ENCODE measurements at regions not wholly inside any gene's neighbourhood (a gene's known extent, or its start where the extent isn't known, plus 50 kb on each side); places are given as distances from the start of the nearest gene placed in this dataset.

DNA sequence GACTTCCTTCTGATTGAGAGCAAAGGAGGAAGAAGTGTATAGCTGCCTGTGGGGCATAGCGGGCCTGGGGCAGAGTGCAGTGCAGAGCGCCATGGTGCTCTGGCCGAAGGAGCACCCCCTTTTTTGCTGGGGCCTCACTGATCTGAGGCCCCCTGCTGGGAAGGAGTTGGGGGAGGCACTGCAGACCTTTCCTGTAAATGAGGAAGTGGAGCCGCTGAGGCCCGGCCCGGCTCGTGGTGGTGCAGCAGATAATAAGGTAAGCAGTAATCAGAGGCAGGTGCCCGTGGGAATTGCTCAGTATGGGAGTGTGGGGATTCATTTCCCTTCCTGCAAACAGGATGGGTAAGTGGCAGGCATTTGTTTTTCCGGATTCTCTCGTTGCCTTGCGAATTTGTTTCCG lies 373.7 kb upstream of the MKI67 start:
- DNase-seq = no peak

DNA sequence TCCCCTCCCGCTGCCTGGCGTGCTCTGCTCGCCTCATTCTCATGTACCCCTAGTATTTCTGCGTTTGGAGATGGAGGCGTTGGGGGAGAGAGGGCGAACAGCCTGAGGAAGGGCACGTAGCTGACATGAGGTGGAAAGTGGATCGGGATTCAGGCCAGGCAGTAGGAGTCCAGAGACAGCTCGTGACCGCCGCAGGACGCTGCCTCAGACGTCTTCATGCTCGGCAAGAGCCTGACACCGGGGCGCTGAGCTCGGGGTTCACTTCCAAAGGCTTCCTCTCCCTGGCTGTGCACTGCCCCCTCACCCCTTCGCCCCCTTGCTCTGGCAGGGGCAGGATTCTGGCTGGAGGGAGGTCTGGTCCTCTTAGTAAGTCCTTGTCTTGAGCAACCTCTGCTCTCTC lies 374.4 kb upstream of the MKI67 start:
- DNase-seq = no peak

DNA sequence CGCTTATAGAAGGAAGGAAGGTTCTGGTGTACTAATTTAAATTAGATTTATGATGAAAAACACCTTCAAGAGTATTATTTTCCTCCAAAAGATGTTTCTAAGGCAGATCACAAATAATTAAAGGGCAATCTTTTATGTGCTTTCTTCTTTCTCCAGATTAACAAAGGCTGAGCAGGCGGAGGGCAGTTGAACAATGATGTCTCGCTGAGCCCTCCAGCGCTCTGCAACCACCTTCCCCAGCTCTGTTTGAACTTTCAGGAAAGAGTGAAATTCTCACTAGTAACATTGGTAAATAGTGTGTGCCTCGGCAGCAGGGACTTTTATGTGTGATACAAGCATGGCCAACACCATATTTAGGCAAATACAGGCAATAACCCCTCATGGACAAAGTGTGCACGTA lies 379.1 kb upstream of the MKI67 start:
- no peak for DNase-seq

DNA sequence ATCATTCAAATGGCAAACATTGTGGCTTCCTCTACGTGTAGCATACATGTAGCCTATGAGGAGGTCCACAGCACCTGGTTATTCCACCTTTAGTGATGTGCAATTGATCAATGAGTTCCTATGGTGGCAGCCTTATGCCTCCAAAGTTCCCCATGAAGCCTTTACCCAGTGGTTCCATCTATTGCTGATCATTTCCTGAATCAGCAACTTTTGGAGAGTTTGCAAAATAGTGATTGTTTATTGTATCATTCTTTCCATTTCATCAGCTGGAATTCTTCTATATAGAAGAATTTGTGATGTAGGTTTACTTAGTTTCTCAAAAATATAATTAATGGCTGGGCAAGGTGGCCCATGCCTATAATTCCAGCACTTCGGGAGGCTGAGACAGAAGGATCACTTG lies 380.2 kb upstream of the MKI67 start:
- no peak for DNase-seq

DNA sequence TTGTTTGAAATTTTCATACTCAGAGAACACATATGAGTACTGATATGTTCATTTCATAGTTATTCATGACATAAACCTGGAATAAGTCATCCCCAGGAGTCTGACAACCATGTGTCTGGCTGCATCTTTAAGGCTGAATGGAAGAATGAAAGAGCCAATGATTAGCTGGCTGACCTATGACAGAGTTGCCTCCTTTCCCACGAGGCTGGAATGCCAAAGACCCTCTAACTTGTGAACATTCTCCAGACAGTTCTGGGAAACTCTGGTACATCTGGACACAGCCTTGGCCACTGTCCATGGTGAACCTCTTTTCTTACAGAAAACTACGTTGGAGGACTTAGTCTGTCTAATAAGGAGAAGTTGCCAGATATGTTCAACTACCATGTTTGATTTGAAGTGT lies 380.8 kb upstream of the MKI67 start:
- DNase-seq = no peak

DNA sequence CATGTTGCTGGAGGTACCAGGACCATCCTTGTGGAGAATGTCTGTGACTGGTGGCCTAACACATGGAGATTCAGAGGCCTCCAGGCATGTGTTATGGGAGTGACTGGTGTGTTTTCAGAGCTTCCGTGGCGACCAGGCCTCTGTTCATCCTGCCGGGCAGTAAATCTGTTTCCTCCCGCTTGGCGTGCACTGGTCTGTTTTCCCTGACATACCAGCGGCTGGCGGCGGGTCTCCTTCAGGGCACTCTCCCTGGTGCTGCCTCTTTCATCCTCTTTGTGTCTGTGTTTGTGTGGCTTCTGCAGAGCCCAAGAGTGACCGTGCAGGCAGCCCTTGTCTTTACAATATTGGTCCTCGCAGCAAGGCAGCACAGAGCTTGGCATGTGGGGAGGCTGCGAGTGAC lies 385.1 kb upstream of the MKI67 start:
- no peak for DNase-seq

DNA sequence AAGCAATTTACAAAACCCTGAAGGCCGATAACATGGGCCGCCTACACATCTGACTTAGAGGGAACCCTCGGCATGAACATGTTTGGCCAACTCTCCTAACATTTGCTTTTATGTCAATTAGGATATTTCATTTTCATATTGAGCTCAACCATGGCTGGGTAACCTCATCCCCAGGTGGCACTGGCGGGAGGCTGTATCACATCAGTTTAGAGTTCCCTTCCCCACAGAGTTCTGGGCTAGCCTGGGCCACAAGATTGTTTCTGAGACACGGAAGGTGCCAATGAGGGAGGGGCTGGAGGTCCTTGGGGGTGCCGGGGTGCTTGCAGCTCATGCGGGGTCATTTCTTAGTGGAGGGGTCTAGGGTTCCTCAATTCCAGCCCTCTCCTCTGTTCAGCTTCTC lies 386.5 kb upstream of the MKI67 start:
- DNase-seq = no peak

DNA sequence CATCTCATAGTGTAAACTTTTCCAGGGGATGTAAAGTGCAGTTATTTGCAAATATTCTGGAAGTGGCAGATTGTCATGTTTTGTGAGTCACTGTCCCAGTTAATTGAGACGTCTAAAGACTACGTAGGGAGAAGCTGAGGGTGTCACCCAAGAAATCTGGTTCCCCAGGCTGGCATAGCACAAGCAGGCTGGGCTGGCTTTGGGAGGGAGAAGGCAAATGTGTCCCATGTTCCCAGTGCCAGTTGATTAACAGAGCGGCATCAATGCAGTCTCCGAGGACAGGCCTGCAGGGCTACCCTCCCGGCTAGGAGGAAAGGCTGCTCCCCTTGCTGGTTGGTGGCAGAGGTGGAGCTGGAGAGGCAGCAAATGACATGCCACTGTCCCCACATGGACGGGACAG lies 388.3 kb upstream of the MKI67 start:
- DNase-seq = no peak

DNA sequence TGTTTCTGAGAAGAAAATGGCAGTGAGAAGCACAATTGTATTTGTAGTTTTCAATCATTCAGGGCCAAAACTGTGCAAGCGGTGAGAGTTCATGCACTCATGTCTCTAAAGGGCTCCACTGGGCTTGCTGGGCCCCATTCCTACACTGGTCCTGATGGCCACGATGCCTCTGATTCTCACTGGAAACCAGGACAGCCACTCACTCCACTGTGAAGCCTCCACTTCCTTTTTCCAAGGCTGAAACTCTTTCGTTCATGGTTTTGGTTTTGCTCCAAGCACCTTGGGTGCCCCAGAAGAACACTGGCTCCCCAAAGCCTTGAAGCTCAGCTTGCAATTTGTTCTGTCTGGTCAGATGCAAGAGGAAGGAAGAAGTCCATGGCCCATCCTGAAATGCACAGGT lies 390.0 kb upstream of the MKI67 start:
- DNase-seq = no peak

DNA sequence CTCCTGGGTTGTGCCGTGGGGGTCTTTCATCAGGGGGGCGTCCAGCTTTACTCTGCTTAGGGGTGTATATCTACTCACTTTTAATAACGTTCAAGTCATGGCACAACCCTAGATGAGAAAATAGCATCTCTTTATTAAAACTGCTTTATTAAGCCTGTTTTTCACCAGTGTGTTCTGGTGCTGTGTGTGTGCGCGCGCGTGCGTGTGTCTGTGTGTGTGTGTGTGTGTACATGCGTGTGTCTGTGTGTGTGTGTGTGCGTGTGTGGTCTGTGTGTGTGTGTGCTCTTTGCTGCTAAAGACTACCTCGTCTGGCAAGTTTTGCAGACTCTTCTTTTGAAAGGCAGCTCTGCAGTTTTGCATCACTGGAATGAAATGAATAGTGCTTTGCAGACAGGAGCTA lies 390.9 kb upstream of the MKI67 start:
- DNase-seq = no peak

DNA sequence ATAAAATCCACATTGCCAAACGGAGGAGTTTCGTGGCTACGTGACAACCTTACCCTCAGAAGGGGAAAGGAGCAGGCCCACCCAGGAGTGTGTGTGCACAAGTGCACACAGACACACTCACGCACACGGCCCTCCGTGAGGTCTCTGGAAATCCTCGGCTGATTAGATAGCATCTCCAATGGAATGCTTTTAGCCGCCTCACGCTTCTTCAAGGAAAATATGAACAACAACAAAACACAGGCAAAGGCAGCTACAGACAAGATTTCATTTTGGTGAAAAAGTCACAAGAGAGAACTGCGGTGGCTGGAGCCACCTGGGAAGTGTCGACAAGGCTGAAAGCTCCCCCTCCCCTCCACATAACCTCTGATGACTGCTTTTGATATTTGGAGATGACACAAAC lies 391.8 kb upstream of the MKI67 start:
- DNase-seq = no peak

DNA sequence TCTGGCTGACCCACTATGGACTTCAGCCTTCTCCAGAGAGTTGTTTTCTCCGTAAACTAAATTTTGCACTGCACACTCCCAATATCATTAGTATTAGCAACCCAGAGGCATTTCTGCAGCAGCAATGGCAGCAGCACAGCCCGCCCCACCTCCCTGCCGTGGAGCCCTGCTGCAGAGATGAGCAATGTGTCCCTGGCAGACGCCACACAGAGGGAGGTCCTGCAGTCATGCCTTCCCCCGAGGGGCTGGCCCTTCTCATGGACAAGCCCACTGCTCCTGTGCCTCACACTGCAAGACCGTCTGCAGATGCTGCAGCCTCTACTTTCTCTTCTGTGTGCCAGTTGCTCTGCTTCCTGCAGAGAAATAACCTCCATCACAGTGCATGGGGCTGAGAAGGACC lies 393.4 kb upstream of the MKI67 start:
- DNase-seq = no peak

DNA sequence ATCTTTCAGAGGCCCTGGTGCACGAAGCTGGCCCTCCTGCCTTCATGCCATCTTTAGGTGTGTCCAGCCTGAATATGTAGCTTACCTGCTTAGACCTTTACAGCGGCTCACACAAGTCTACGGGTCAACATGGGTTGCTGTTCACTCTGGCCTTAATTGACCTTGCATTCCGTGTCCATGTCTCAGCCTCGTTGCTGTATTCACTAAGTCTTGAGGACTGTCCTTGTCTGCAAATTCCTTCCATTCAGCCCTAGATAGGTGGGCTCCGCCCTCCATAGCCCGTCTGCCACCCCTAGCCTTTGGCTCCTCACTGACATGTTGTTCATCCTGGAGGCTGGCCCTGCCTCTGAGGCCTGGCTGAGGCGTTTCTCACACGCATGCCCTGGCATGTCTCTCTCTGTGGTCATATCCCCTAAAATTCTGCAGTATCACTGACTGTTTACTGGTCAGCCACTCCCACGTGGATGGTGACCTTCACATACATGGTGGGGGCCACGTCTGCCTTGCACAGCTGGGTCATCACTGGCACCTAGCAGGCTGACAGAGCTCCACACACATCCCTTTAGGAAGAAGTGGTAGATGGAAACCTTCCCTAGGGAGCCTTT lies 394.1 kb upstream of the MKI67 start:
- no peak for DNase-seq

DNA sequence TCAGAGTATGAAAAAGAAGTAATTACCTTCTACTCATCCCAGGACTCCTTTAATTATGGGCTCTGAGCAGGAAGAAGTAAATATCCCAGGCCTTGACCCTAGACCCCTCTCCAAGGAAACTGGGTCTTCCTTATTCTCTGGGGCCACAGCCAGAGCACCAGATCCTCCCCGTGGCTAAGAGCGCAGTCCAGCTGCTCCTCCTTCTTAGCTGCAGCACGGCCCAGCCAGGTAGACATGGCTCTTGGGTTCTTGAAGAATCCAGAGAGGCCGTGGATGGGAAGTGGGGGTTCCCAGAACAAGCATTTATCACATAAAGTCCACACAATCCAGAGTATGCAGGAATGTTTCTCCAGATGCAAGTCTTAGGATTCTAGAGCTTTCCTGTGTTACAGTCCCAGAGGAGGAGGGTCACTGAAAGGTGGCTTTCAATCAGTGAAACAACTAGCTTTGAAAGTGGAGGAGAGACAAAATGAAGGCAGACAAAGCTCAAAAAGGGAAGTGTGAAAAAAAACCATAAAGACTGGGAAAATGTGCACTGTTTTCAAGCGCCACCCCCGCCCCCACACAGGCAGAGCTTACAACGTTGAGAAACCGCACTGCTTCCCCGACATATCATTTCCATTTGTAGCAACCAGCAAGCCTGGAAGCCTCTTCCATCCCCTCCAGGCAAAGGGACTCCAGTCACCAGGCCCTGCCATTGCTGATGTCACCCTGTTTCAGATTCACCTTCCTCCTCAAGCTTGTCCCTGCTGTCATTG lies 396.5 kb upstream of the MKI67 start:
- DNase-seq = no peak

DNA sequence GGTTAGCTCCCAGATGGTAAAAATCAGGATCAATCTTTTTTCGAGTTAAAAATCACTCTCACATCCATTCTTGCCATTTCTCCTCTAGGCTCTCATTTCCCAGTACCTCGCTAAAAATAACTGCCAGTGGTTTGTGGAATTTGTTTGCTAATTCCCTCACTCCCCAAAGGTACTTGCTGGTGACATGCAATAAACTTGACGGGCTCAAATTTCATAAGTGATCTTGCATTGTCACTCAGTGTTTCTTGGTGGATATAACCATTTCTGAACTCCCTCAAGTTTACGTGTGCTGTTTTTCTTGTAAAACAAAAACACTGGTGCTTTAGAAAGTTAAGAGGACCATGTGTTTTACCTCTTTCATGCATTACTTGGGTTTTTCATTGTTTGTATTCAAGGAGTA lies 399.2 kb upstream of the MKI67 start:
- DNase-seq = no peak

DNA sequence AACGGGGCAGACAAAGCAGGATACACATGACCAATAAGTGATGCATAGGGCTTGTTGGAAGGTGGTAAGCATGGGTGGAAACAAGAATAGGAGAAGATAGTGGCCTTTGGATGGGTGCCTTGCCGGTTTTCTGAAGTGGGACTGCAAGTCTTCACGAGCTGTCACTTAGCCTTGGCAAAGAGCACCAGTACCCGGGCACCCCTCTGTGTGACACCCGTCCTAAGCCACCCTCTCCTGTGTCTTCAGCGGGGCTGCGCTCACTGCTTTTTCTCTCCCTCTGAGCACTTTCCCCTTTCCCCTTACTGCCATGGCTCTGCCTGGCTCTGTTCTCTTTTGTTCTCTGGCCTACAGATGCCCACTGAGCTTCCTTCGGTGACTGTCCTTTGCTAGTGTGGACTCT lies 399.7 kb upstream of the MKI67 start:
- DNase-seq = no peak

DNA sequence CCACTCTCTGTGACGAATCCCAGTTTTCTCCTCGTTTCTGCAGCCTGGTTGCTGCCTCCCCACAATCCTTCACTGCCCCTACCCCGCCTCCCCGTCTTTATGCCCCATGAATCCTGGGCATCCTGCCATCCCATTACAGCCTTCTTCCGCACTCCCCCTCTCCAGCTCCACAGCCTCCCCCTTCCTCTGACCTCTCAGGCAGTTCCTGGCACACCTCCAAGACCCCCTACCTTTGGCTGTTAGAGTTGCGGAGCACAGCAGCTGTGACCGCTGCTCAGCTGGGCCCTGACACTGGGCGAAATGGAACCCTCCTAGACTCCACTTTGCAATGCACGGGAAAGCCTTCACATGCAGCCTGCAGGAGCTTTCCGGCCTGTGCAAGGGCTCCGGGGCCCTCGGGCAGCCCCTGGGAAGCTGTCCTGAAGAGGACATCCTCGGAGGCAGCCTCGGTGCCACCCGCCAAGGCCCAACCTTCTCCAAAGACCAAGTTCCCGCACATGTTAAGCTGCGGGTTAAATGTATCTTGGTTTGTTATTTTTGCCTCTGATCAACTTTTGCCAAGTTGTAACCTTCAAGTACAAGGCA lies 400.7 kb upstream of the MKI67 start:
- DNase-seq = no peak

DNA sequence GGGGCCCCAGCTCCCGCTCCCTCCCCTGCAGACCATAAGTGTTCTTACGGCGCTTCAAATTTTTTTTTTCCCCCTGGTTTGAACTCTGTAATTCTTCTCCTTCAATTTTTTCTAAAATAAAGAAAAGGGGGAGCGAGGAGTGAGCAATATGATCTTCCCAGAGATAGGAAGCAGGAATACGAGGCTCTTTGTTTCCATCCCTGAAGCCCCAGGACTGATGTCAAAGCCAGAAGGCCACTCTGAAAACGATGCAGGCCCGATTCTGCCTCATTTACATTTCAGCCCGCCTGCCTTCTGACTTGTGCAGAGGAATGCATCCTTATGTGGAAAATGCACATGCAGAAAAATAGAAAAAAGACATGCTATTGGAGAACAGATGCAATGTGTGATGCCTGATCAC lies 401.5 kb upstream of the MKI67 start:
- DNase-seq = no peak

DNA sequence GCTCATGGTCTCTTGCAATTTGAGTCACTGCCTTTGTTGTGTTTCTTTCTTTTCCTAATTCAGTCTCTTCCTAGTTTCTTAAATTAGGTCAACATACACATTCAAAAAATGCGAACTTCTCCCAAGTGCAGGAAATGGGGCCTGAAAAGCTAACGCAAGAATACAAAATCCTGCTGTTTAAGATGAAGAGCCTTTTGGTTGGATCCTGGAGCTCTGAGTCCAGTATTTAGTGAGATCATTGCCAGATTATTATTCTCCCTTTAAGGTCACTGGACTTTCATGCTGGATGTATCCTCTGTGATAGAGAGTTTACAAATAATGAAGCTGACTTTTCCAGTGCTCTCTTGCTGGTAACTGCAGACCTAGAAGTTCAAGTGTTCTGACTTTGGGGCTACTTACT lies 401.9 kb upstream of the MKI67 start:
- DNase-seq = no peak

DNA sequence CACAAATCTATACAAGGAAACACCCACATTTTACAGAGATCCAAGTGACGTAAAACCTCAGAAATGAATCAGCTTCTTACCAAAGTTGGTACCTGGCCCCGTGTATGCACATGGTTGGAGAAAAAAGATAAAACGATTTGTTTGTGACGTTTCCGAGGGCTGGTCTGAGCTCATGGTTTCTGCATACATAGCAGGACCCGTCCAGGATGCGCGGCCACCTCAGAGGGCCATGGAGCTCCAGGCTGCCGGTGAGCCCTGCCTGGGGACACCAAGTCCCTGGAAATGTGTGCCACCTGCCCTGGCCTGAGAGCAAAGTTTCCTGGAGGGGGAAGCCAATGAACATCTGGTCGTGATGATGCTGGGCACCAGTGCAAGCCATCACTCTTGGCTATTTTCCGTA lies 402.6 kb upstream of the MKI67 start:
- no peak for DNase-seq

DNA sequence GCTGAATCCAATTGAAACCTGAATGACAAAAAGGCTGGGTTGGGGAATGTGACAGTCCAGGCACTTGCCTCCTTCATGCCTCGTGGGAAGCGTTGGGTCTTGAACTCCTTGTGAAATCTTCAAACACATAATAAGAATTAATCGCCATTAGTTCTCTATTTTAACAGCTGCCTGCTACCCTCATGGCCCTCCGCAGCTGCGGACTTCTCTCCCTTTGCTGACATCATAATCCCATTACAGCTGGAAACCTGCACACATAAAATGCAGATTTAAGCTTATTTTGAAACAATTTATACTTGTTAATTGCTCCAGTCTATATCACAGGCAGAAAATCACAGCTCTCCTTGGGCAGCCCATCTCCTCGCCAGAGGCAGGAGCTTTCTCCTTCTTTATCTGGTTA lies 403.0 kb upstream of the MKI67 start:
- DNase-seq = no peak

DNA sequence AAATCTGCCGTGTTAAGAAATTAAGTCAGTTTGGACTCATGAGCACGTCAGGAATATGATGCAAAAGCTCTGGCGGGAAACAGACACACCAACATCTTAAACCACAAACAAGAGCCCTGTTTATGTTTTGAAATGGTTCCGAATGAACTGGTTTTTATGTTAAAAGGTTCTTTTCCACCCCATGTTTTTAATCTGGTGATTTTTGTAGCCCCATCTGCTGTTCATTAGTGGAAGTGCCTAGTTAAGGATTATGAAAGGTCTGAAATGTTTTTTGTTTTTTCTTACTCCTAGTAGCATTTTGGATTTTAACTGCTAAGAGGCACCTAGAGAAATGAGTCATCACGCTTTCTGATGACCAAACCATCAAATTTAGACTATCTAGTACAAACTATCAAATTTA lies 404.1 kb upstream of the MKI67 start:
- no peak for DNase-seq

DNA sequence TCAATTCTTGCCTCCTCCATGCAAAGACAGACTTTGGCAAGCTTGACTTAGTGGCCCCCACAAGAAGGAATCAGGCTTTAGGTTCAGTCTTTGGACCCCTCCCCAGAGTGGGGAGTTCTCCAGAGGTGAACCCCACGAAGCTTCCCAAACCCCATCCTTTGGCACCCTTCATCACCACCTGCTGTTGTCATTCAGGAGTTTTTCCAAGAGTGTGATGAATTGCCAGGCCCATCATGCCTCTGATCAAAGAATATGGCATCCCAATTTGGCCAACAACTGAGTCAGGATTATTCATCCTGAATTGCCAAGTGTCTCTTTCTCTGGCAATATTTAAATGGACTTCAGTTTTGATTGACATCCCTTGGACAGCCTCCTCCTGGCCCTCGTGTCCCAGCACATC lies 404.7 kb upstream of the MKI67 start:
- DNase-seq = no peak

DNA sequence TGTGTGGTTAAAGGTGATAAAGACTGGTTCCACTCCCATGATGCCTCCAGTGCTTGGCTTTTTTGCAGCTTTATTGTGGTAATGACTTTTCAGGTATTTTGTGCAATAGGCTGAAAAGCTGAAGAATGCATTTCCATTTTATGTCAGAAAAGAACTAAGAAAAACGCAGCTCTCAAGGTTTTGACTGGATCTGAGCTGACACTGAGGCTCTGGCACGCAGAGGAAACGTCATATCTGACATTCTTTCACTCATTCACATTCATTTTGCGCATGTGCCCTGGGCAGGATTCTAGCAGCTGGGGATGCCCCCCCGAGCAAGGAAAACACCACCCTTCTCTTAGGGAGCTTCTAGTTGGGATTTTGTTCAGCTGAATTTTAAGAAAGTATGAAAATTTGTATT lies 408.5 kb upstream of the MKI67 start:
- no peak for DNase-seq

DNA sequence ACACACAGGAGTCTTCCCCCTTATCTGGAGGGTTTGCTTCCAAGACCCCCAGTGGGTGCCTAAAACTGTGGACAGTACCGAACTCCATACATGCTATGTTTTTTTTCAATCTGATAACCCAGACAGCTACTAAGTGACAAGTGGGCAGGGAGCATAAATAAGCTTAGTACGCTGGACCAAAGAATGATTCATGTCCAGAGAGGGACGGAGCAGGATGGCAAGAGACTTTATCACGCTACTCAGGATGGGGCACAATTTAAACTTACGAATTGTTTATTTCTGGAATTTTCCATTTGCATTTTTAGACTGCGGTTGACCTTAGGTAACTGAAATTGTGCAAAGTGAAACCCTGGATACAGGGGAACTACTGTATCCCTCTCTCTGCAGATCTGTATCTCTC lies 410.0 kb upstream of the MKI67 start:
- no peak for DNase-seq
